ENCODE measurements at regions not wholly inside any gene's neighbourhood (a gene's known extent, or its start where the extent isn't known, plus 50 kb on each side); places are given as distances from the start of the nearest gene placed in this dataset.

GRCh38 chr3:1532935-1533606, 440.2 kb downstream of the CNTN6 start:
- TF ChIP-seq ESRRG (CRISPR knock-in tag; IDR thresholded peaks at IDR 0.05) (no peak), ARNTL (CRISPR knock-in tag; IDR thresholded peaks at IDR 0.05; ENCODE audit: borderline replicate concordance, low read depth) (no peak), TOX (CRISPR knock-in tag; IDR thresholded peaks at IDR 0.05; ENCODE audit: borderline replicate concordance) (no peak), CREB5 (CRISPR knock-in tag; IDR thresholded peaks at IDR 0.05; ENCODE audit: low read depth) (no peak), ZNF70 (CRISPR knock-in tag; IDR thresholded peaks at IDR 0.05) (no peak), CSRNP3 (CRISPR knock-in tag; IDR thresholded peaks at IDR 0.05) (no peak), GLIS3 (CRISPR knock-in tag; IDR thresholded peaks at IDR 0.05) (no peak), PPARA (CRISPR knock-in tag; IDR thresholded peaks at IDR 0.05; ENCODE audit: borderline replicate concordance) (no peak), BACH2 (CRISPR knock-in tag; IDR thresholded peaks at IDR 0.05; ENCODE audit: borderline replicate concordance) (no peak), ZFP30 (CRISPR knock-in tag; IDR thresholded peaks at IDR 0.05) (no peak), PATZ1 (CRISPR knock-in tag; IDR thresholded peaks at IDR 0.05; ENCODE audit: borderline replicate concordance) (no peak), TSHZ2 (CRISPR knock-in tag; IDR thresholded peaks at IDR 0.05) (no peak), RARB (CRISPR knock-in tag; IDR thresholded peaks at IDR 0.05) (no peak)

GRCh38 chr3:1533763-1534162, 440.9 kb downstream of the CNTN6 start:
- no peak for ATAC-seq
- TF ChIP-seq ZFP3 (CRISPR knock-in tag; IDR thresholded peaks at IDR 0.05) = no peak
- no peak for TF ChIP-seq ZNF70 (CRISPR knock-in tag; IDR thresholded peaks at IDR 0.05)
- no peak for TF ChIP-seq ZNF565 (CRISPR knock-in tag; conservative IDR thresholded peaks at IDR 0.05; ENCODE audit: low read depth)
- no peak for TF ChIP-seq OSR1 (CRISPR knock-in tag; IDR thresholded peaks at IDR 0.05)
- TF ChIP-seq PPARA (CRISPR knock-in tag; IDR thresholded peaks at IDR 0.05; ENCODE audit: borderline replicate concordance) = no peak
- no peak for TF ChIP-seq ZFP30 (CRISPR knock-in tag; IDR thresholded peaks at IDR 0.05)
- no peak for TF ChIP-seq RARB (CRISPR knock-in tag; IDR thresholded peaks at IDR 0.05)
- TF ChIP-seq SNAI2 (CRISPR knock-in tag; IDR thresholded peaks at IDR 0.05) = no peak
- no peak for TF ChIP-seq CSDC2 (CRISPR knock-in tag; IDR thresholded peaks at IDR 0.05)
- TF ChIP-seq ARNTL (CRISPR knock-in tag; IDR thresholded peaks at IDR 0.05; ENCODE audit: borderline replicate concordance, low read depth) = no peak
- no peak for TF ChIP-seq TSHZ2 (CRISPR knock-in tag; IDR thresholded peaks at IDR 0.05)

More at GRCh38 chr3:1532935-1533606, 440.2 kb downstream of the CNTN6 start:
- ATAC-seq = no peak

GRCh38 chr3:1534252-1534651, 441.4 kb downstream of the CNTN6 start:
- no peak for ATAC-seq
- TF ChIP-seq CREB5 (CRISPR knock-in tag; IDR thresholded peaks at IDR 0.05; ENCODE audit: low read depth) = no peak
- TF ChIP-seq ZFP30 (CRISPR knock-in tag; IDR thresholded peaks at IDR 0.05) = no peak
- no peak for TF ChIP-seq ESRRG (CRISPR knock-in tag; IDR thresholded peaks at IDR 0.05)
- no peak for TF ChIP-seq BACH2 (CRISPR knock-in tag; IDR thresholded peaks at IDR 0.05; ENCODE audit: borderline replicate concordance)
- TF ChIP-seq CSDC2 (CRISPR knock-in tag; IDR thresholded peaks at IDR 0.05) = no peak
- TF ChIP-seq SNAI2 (CRISPR knock-in tag; IDR thresholded peaks at IDR 0.05) = no peak
- TF ChIP-seq POU6F1 (CRISPR knock-in tag; IDR thresholded peaks at IDR 0.05; ENCODE audit: borderline replicate concordance, low read depth) = no peak
- TF ChIP-seq ZFP3 (CRISPR knock-in tag; IDR thresholded peaks at IDR 0.05) = no peak
- TF ChIP-seq TSHZ2 (CRISPR knock-in tag; IDR thresholded peaks at IDR 0.05) = no peak

Measured in SK-N-SH treated with all-trans-retinoic acid at 6 μM for 48 hours (cell line).